ENCODE measurements at regions not wholly inside any gene's neighbourhood (a gene's known extent, or its start where the extent isn't known, plus 50 kb on each side); places are given as distances from the start of the nearest gene placed in this dataset.
"Not testable (repeated sequence)": the region's sequence is repeated elsewhere in the genome, so short reads cannot be mapped to it uniquely, and the experiment has no call there.

DNA sequence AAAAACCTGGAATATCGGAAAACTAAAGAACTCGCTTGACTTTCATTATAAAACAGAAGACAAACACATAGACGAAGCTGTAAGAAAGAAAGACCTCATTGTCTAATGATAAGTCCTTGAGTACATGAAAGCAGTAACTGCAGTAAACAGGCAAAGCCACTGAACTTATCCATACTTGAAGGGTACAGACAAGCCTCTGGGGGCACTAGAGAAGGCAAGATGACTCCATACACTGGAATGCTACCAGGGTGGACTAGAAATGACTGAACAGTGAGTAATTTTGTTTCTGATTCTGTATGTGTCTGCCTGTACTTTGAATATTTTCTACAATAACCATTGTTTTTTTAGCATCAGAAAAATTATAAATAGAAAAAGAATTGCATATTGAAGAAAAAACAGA lies 507.9 kb downstream of the UQCRFS1 start:
- Histone ChIP-seq H3K27ac (ENCODE audit: low read depth, low read length) (no peak overlapping the region), H3K36me3 (ENCODE audit: control insufficient read depth in 5 of 5, insufficient read depth in 5 of 5, low read length in 5 of 5) (no peaks in the 10 kb centered on the region)

GRCh38 chr19:28703400-28703956 lies 509.5 kb downstream of the UQCRFS1 start:
- H3K36me3 ChIP-seq (ENCODE audit: control insufficient read depth in 5 of 5, insufficient read depth in 5 of 5, low read length in 5 of 5) = no peaks in the 10 kb centered on the region
- peaks cover 0 to 3% (median 0%) of the 10 kb centered on the region in 5 donors for H3K4me1 ChIP-seq (ENCODE audit: control insufficient read depth in 5 of 5, insufficient read depth in 5 of 5, low read length in 5 of 5)
- H3K27ac ChIP-seq (ENCODE audit: low read depth, low read length) = no peak overlapping the region
- H3K4me3 ChIP-seq (ENCODE audit: low read depth in 1 of 5, low read length in 5 of 5) = no peak overlapping the region
- H3K27me3 ChIP-seq (ENCODE audit: control insufficient read depth in 5 of 5, insufficient read depth in 4 of 5, low read length in 5 of 5) = no peaks in the 10 kb centered on the region
- H3K9ac ChIP-seq (ENCODE audit: low read length in 5 of 5) = no peak overlapping the region
- H3K9me3 ChIP-seq (ENCODE audit: control insufficient read depth in 5 of 5, low read length in 5 of 5) = no peaks in the 10 kb centered on the region

More for the DNA sequence above, 507.9 kb downstream of the UQCRFS1 start:
- no peaks in the 10 kb centered on the region for H3K9me3 ChIP-seq (ENCODE audit: control insufficient read depth in 5 of 5, low read length in 5 of 5)
- peaks cover 0 to 3% (median 0%) of the 10 kb centered on the region in 5 donors for H3K4me1 ChIP-seq (ENCODE audit: control insufficient read depth in 5 of 5, insufficient read depth in 5 of 5, low read length in 5 of 5)
- no peak overlapping the region for H3K4me3 ChIP-seq (ENCODE audit: low read depth in 1 of 5, low read length in 5 of 5)
- no peaks in the 10 kb centered on the region for H3K27me3 ChIP-seq (ENCODE audit: control insufficient read depth in 5 of 5, insufficient read depth in 4 of 5, low read length in 5 of 5)
- no peak overlapping the region for H3K9ac ChIP-seq (ENCODE audit: low read length in 5 of 5)

DNA sequence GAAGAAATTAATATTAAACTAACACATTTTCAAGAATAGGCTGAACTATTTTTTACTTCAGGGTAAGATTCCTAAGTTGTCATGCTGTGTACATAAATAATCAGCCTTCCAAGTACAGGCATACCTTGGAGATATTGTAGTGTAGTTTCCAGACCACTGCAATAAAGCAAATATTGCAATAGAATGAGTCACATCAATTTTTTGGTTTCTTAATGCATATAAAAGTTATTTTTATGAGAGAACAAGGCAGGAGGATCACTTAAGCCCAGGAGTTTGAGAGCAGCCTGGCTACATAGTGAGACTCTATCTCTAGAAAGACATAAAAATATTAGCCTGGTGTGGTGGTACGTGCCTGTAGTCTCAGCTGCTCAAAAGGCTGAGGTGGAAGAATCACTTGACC lies 511.5 kb downstream of the UQCRFS1 start:
- no peaks in the 10 kb centered on the region for H3K36me3 ChIP-seq (ENCODE audit: control insufficient read depth in 5 of 5, insufficient read depth in 5 of 5, low read length in 5 of 5)
- H3K27me3 ChIP-seq (ENCODE audit: control insufficient read depth in 5 of 5, insufficient read depth in 4 of 5, low read length in 5 of 5) = no peaks in the 10 kb centered on the region
- H3K4me3 ChIP-seq (ENCODE audit: low read depth in 1 of 5, low read length in 5 of 5) = no peak overlapping the region
- peaks cover 0 to 3% (median 0%) of the 10 kb centered on the region in 5 donors for H3K4me1 ChIP-seq (ENCODE audit: control insufficient read depth in 5 of 5, insufficient read depth in 5 of 5, low read length in 5 of 5)
- no peak overlapping the region for H3K9ac ChIP-seq (ENCODE audit: low read length in 5 of 5)
- no peaks in the 10 kb centered on the region for H3K9me3 ChIP-seq (ENCODE audit: control insufficient read depth in 5 of 5, low read length in 5 of 5)
- no peak overlapping the region for H3K27ac ChIP-seq (ENCODE audit: low read depth, low read length)

DNA sequence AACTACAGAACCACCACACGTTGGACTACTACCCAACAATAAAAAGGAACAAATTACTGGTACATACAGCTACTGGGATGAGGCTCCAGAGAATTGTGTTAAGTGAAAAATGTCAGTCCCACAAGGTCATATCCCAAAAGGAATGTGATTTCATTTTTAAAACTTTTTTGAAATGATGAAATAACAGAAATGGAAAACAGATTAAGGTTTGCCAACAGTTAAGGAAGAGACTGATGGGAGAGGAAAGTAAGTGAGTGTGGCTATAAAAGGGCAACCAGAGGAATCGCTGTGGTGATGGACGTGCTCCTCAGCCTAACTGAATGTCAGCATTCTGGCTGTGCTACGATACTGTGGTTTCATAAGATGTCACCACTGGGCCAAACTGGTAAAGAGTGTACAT lies 512.8 kb downstream of the UQCRFS1 start:
- H3K4me1 ChIP-seq (ENCODE audit: control insufficient read depth in 5 of 5, insufficient read depth in 5 of 5, low read length in 5 of 5) = peaks cover 0 to 3% (median 0%) of the 10 kb centered on the region in 5 donors
- no peak overlapping the region for H3K27ac ChIP-seq (ENCODE audit: low read depth, low read length)
- H3K9ac ChIP-seq (ENCODE audit: low read length in 5 of 5) = no peak overlapping the region
- no peaks in the 10 kb centered on the region for H3K27me3 ChIP-seq (ENCODE audit: control insufficient read depth in 5 of 5, insufficient read depth in 4 of 5, low read length in 5 of 5)
- no peak overlapping the region for H3K4me3 ChIP-seq (ENCODE audit: low read depth in 1 of 5, low read length in 5 of 5)
- H3K36me3 ChIP-seq (ENCODE audit: control insufficient read depth in 5 of 5, insufficient read depth in 5 of 5, low read length in 5 of 5) = no peaks in the 10 kb centered on the region
- H3K9me3 ChIP-seq (ENCODE audit: control insufficient read depth in 5 of 5, low read length in 5 of 5) = no peaks in the 10 kb centered on the region

GRCh38 chr19:28697308-28697707 lies 515.6 kb downstream of the UQCRFS1 start:
- no peaks in the 10 kb centered on the region for H3K4me1 ChIP-seq (ENCODE audit: control insufficient read depth in 5 of 5, insufficient read depth in 5 of 5, low read length in 5 of 5)
- H3K9ac ChIP-seq (ENCODE audit: low read length in 5 of 5) = no peak overlapping the region
- H3K27ac ChIP-seq (ENCODE audit: low read depth, low read length) = no peak overlapping the region
- no peaks in the 10 kb centered on the region for H3K36me3 ChIP-seq (ENCODE audit: control insufficient read depth in 5 of 5, insufficient read depth in 5 of 5, low read length in 5 of 5)
- H3K9me3 ChIP-seq (ENCODE audit: control insufficient read depth in 5 of 5, low read length in 5 of 5) = peaks cover 0 to 1% (median 0%) of the 10 kb centered on the region in 5 donors
- peaks cover 0 to 3% (median 0%) of the 10 kb centered on the region in 5 donors for H3K27me3 ChIP-seq (ENCODE audit: control insufficient read depth in 5 of 5, insufficient read depth in 4 of 5, low read length in 5 of 5)
- H3K4me3 ChIP-seq (ENCODE audit: low read depth in 1 of 5, low read length in 5 of 5) = no peak overlapping the region

GRCh38 chr19:28694812-28695211 lies 518.1 kb downstream of the UQCRFS1 start:
- Histone ChIP-seq H3K4me3 (ENCODE audit: low read depth in 1 of 5, low read length in 5 of 5) (no peak overlapping the region), H3K9ac (ENCODE audit: low read length in 5 of 5) (no peak overlapping the region), H3K36me3 (ENCODE audit: control insufficient read depth in 5 of 5, insufficient read depth in 5 of 5, low read length in 5 of 5) (no peaks in the 10 kb centered on the region), H3K9me3 (ENCODE audit: control insufficient read depth in 5 of 5, low read length in 5 of 5) (peaks cover 0 to 6% (median 0%) of the 10 kb centered on the region in 5 donors), H3K4me1 (ENCODE audit: control insufficient read depth in 5 of 5, insufficient read depth in 5 of 5, low read length in 5 of 5) (no peaks in the 10 kb centered on the region), H3K27me3 (ENCODE audit: control insufficient read depth in 5 of 5, insufficient read depth in 4 of 5, low read length in 5 of 5) (peaks cover 0 to 3% (median 0%) of the 10 kb centered on the region in 5 donors), H3K27ac (ENCODE audit: low read depth, low read length) (no peak overlapping the region)

DNA sequence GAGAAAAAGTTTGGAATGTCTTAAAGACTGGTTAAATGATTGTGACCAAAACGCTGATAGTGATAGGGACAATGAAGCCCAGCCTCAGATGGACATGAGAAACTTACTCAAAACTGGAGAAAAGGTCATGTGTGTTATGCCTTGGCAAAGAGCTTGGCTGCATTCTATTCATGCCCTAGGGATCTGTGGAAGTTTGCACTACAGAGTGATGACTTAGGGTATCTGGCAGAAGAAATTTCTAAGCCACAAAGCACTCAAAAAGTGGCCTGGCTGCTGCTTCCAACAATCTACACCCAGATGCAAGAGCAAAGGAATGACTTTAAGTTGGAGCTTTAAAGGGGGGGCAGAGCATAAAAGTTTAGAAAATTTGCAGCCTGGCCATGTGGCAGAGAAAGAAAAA lies 521.3 kb downstream of the UQCRFS1 start:
- no peak overlapping the region for H3K27ac ChIP-seq (ENCODE audit: low read depth, low read length)
- no peaks in the 10 kb centered on the region for H3K36me3 ChIP-seq (ENCODE audit: control insufficient read depth in 5 of 5, insufficient read depth in 5 of 5, low read length in 5 of 5)
- H3K9ac ChIP-seq (ENCODE audit: low read length in 5 of 5) = no peak overlapping the region
- no peaks in the 10 kb centered on the region for H3K4me1 ChIP-seq (ENCODE audit: control insufficient read depth in 5 of 5, insufficient read depth in 5 of 5, low read length in 5 of 5)
- peaks cover 0 to 6% (median 0%) of the 10 kb centered on the region in 5 donors for H3K9me3 ChIP-seq (ENCODE audit: control insufficient read depth in 5 of 5, low read length in 5 of 5)
- no peak overlapping the region for H3K4me3 ChIP-seq (ENCODE audit: low read depth in 1 of 5, low read length in 5 of 5)
- H3K27me3 ChIP-seq (ENCODE audit: control insufficient read depth in 5 of 5, insufficient read depth in 4 of 5, low read length in 5 of 5) = peaks cover 0 to 3% (median 0%) of the 10 kb centered on the region in 5 donors

DNA sequence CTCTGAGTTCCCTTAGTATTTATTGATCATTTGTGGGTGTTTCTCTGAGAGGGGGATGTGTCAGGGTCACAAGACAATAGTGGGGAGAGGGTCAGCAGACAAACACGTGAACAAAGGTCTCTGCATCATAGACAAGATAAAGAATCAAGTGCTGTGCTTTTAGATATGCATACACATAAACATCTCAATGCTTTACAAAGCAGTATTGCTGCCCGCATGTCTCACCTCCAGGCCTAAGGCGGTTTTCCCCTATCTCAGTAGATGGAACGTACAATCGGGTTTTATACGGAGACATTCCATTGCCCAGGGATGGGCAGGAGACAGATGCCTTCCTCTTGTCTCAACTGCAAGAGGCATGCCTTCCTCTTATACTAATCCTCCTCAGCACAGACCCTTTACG lies 523.5 kb downstream of the UQCRFS1 start:
- H3K9me3 ChIP-seq (ENCODE audit: control insufficient read depth in 5 of 5, low read length in 5 of 5); H3K4me1 ChIP-seq (ENCODE audit: control insufficient read depth in 5 of 5, insufficient read depth in 5 of 5, low read length in 5 of 5); H3K36me3 ChIP-seq (ENCODE audit: control insufficient read depth in 5 of 5, insufficient read depth in 5 of 5, low read length in 5 of 5); H3K9ac ChIP-seq (ENCODE audit: low read length in 5 of 5); H3K27ac ChIP-seq (ENCODE audit: low read depth, low read length); H3K4me3 ChIP-seq (ENCODE audit: low read depth in 1 of 5, low read length in 5 of 5); H3K27me3 ChIP-seq (ENCODE audit: control insufficient read depth in 5 of 5, insufficient read depth in 4 of 5, low read length in 5 of 5): not testable (repeated sequence)

- Histone ChIP-seq H3K4me1 (ENCODE audit: control insufficient read depth in 5 of 5, insufficient read depth in 5 of 5, low read length in 5 of 5) (peaks cover 0 to 6% (median 0%) of the 10 kb centered on the region in 5 donors), H3K27ac (ENCODE audit: low read depth, low read length) (no peak overlapping the region), H3K9ac (ENCODE audit: low read length in 5 of 5) (no peak overlapping the region), H3K36me3 (ENCODE audit: control insufficient read depth in 5 of 5, insufficient read depth in 5 of 5, low read length in 5 of 5) (no peaks in the 10 kb centered on the region), H3K9me3 (ENCODE audit: control insufficient read depth in 5 of 5, low read length in 5 of 5) (peaks cover 0 to 5% (median 4%) of the 10 kb centered on the region in 5 donors), H3K27me3 (ENCODE audit: control insufficient read depth in 5 of 5, insufficient read depth in 4 of 5, low read length in 5 of 5) (no peaks in the 10 kb centered on the region), H3K4me3 (ENCODE audit: low read depth in 1 of 5, low read length in 5 of 5) (no peak overlapping the region)
Observed at GRCh38 chr19:28687296-28687695, 525.7 kb downstream of the UQCRFS1 start.

DNA sequence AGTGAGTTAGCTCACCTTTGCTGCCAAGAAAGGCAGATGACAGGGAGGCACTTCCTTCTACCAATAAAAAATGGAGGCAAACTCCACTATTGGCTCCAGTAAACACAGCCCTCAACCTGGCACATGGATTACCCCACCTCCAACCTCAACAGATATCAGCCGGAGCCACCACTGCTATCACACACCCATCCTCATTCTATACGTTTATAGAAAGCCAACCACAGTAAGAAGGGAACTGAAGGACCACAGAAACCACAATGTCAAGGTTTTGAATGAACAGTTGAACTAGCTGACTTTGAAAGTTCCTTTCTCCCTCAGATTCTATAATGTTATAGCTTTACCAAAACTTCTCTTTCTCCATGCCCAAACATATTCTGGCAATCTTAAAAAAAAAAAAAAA lies 526.2 kb downstream of the UQCRFS1 start:
- Histone ChIP-seq H3K9me3 (ENCODE audit: control insufficient read depth in 5 of 5, low read length in 5 of 5) (peaks cover 0 to 4% (median 0%) of the 10 kb centered on the region in 5 donors), H3K4me1 (ENCODE audit: control insufficient read depth in 5 of 5, insufficient read depth in 5 of 5, low read length in 5 of 5) (peaks cover 0 to 6% (median 0%) of the 10 kb centered on the region in 5 donors), H3K4me3 (ENCODE audit: low read depth in 1 of 5, low read length in 5 of 5) (no peak overlapping the region), H3K9ac (ENCODE audit: low read length in 5 of 5) (no peak overlapping the region), H3K36me3 (ENCODE audit: control insufficient read depth in 5 of 5, insufficient read depth in 5 of 5, low read length in 5 of 5) (no peaks in the 10 kb centered on the region), H3K27ac (ENCODE audit: low read depth, low read length) (no peak overlapping the region), H3K27me3 (ENCODE audit: control insufficient read depth in 5 of 5, insufficient read depth in 4 of 5, low read length in 5 of 5) (no peaks in the 10 kb centered on the region)
